Neural progenitor cell (in vitro differentiated cells): ENCODE measurements at regions not wholly inside any gene's neighbourhood (a gene's known extent, or its start where the extent isn't known, plus 50 kb on each side); places are given as distances from the start of the nearest gene placed in this dataset.

Experiments
- CTCF ChIP-seq: fragments of 200-600 bp; sonication (generic); IDR thresholded peaks from 2 replicates; pipeline ENCODE4 v1.5.1; 2017; ENCODE audit warnings: antibody characterized with exemption, mild to moderate bottlenecking
- EZH2 ChIP-seq: fragments of 200-600 bp; sonication (generic); IDR thresholded peaks from 2 replicates; pipeline ENCODE4 v1.6.1; 2017; ENCODE audit warnings: antibody characterized with exemption, mild to moderate bottlenecking, moderate library complexity

- TF ChIP-seq CTCF (no peak), EZH2 (no peak)
Observed at GRCh38 chr7:48755061-48755555, 169.2 kb upstream of the CDC14C start.
